ENCODE measurements at regions not wholly inside any gene's neighbourhood (a gene's known extent, or its start where the extent isn't known, plus 50 kb on each side); places are given as distances from the start of the nearest gene placed in this dataset.

DNA sequence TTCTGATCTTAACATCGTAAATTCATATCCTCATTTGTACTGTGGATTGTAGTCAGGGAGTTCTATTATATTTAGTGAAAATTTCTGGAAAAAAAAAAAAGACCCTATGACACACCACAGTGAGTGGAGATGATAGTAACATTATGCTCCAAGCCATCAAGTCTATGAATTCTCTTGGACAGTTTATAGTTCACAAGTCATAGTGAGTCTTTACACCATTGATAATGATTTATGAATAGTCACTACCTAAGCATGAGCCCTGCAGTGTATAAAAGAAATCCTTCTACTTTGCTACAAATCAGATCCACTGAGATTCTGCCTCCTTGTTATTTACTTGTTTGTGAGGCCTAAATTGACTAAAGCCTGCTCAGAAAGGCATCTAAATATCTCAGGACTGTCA is 772.2 kb upstream of the NOVA1 start:
- DNase-seq (ENCODE audit: low spot score): no peak

DNA sequence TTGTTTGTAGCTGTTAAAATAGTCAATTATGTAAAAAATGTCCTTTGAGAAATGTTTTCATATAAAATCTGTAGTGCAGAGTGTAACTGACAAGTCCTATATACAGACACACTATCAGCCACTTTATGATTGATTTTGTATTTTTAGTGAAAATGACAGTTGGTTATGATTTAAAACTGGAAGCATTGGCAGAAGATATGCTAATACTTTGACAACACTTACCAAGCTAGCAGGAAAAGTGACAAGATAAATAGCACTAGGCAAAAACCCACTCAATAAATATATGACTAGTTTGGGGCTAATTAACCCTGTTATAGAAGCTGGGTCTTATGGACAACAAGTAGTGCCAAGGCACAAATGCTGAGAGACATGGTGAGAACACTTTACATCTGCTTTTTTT is 772.9 kb upstream of the NOVA1 start:
- no peak for DNase-seq (ENCODE audit: low spot score)

DNA sequence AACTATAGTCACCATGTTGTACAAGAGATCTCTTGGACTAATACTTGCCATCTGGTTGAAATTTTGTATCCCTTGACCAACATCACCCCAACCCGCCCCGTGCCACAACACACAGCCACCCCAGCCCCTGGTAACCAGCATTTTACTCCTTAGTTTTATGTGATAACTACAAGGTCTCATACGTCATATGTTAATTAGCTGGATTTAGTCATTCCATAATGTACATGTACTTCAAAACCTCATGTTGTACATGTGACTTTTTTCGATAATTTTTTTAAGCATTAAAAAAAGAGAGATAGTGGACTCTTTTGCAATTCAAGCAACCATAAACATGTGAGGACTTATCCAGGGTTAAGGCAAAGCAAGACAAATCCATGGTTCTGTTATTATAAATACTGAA is 773.4 kb upstream of the NOVA1 start:
- no peak for DNase-seq (ENCODE audit: low spot score)

DNA sequence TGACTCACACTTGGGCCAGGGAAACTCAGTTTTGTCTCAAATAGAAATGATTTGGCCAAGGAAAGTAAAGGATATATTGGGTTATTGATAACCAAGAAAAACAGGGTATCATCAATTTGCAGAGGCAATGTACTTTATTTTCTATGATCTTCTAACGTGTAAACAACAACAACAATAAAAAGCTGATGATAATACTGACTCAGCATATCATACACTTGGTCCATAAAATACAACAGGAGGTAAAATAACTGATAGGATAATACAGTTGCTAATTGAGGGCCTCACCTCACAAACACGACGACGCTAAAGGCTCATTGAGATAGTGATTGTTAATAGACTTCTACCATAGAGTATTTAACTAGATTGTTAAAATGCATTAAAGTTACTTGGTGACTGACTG is 774.0 kb upstream of the NOVA1 start:
- DNase-seq (ENCODE audit: low spot score): no peak

DNA sequence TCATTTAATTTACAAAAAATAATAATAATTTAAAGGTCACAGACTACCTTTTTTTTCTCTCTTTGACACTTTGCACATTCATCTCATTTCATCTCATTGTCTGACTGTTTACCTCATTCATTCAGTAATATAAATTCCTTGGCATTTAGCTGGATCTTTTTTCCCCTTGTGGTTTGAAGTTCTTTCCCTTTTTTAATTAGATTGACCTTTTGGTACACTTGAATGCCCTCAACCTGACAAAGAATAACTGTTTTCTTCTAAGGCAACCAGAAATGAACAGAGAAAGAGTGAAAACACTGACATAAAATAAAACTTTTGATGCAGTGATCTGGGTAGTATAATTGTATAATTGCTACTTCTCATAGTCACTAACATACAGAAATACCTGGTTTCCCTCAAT is 774.9 kb upstream of the NOVA1 start:
- DNase-seq (ENCODE audit: low spot score): no peak

DNA sequence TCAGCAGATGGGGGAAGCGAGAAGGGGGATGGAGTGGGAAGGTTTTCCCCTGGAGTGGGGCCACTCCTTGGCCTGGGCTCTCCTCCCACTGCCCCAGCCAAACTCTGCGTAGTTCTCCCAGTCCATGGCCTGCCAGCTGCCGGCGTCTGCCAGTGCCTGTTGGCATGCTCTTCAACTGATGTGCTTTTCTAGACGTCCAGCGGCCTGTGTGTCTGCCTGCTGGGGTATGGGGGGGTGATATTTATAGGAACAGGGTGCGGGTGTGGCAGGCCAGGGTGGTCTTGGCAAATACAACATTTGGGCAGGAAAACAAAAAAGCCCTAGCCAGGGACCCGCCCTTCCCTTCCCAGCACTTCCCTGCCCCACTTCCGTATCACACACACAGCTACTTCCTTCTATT is 786.3 kb upstream of the NOVA1 start:
- DNase-seq (ENCODE audit: low spot score): no peak

DNA sequence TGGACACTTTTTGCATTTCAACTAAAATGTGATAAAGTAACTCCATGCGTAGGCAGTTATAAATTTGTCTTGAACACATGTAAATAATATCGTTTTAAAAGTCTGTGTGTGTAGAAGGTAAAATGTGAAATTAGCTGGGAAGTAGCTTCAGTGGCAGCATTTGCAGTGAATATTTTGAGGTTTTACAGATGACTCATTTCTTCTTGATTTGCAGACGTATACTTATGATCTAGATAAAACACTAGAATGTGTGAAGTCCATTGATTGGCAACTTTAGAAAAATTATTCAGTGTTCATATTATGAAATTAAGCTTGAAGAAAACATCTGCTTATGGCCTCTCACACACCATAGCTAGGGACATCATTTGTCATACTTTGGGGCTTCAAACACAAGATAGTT is 788.6 kb upstream of the NOVA1 start:
- no peak for DNase-seq (ENCODE audit: low spot score)

DNA sequence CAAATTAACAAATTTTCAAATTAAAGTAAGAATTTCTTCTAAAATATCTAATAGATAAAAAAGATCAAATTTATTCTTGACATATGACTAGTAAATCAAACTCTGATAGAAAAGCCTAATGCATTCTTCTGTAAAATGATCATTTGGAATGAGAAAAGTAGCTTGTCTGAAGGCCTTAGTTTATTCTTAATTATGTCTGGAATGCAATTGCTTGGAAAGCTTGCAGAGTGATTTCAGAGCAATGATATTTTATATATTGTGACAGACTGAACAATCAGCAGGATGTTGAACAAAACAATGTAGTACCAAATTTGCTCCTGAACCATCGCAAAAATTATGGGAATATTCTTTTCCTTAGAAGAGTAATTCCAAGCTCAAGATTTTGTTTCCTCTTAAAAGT is 789.6 kb upstream of the NOVA1 start:
- DNase-seq (ENCODE audit: low spot score): no peak

DNA sequence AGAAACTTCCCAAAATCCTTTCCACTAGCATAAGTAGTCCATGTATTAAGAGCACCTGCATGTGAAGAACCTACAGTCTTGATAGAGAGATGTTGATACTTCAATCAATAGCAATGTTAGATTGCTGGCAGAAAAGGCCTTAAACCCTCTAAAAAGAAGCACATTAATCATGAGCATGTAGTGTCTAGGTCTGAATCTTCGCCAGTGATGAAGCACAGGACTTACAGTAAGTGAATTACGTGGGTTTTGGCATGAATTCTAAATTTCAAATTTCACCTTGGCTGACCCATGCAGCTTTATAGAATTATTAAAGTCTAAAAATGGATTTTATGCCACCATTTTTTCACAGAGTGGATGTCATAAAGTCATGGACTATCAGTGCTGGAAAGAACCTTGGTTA is 791.6 kb upstream of the NOVA1 start:
- DNase-seq (ENCODE audit: low spot score): peak; percentile 1

DNA sequence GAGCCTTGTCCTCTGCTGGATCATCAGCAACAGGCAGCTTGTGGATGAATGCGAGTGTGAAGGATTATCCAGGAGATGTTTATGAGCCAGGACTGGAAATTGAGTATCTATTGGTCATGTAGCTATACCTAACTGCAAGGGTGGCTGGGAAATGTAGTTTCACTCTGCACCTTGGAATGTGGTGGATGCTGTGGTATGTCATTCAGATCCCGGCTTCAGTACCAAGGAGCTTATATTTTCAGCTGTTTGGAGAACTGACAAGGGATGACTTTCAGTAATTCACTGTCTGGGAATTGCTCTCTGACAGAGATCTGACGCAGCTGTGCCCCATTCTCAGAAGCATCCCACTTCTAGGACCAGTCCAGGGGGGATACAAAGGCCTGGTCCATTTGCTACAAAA is 792.3 kb upstream of the NOVA1 start:
- DNase-seq (ENCODE audit: low spot score): no peak

DNA sequence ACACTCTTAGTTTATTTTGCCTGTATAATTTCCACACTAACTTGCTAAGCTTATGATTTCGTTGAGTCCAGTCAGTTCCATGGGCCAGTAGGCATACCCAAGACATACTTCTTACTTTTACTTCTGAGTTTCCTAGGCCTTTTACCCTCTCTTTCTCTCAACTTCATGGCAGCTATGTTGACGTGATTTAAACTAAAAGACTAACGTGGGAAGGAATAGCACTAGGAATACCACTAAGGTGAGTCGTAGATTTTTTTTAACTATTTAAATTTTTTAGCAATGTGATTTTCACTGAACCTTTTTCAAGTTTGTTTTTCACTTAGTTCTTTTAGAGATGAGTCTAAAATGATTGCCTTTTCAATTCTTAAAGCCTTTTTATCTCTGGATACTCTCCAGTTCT is 793.5 kb upstream of the NOVA1 start:
- DNase-seq (ENCODE audit: low spot score): no peak

DNA sequence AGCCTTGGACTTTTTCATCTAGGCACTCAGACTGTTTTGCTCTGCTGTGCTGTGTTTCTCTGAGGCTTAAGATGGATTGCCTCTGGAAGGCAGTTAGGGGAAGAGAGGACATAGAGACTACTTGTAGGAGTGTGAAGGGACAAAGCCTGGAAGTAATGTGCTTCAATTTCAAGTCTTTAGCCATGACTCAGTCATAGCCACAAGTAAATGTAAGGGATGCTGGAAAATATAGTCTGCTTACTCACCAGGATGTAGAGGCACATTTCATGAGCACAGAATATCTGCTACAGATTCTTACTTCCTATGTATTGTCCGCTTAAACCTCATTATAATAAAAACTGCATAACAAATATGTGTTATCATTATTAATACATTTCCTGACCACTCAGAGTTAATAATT is 794.3 kb upstream of the NOVA1 start:
- DNase-seq (ENCODE audit: low spot score): no peak

DNA sequence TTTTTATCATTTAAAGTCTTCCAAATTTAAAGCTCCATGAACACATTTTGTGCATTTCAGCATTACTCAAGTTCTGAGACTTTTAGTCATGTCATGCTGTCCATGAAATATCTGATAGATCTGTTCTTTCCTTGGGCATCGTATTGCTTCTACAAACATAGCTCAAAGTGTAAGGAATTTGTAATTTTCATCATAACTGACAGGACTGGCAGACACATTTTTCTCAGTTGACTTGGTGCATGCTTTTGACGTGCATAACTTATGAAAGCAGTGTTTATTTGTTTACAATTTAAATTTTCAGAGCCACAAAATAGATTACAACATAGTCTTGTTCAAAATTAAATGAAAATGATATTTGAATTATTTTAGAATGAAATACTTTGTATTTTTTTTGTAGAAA is 812.1 kb upstream of the NOVA1 start:
- no peak for DNase-seq (ENCODE audit: low spot score)

DNA sequence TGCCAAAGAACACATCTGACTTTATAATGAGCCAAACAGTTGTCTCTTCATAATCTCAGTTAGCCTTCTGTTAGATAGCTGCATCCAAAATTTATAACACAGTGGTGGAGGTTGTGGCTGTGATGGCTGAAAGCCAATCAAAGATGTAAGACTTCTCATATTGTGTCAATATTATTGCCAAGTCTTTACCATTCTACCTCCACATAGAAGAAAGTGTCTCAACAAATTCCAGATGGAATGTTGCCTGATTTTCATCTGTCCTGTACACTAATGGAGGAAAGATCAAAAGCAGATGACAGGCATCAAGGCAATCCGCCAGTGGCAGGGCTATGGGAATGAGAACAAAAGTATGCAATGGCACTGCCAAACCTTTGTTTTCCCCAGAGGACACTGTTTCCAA is 813.1 kb upstream of the NOVA1 start:
- DNase-seq (ENCODE audit: low spot score): no peak

DNA sequence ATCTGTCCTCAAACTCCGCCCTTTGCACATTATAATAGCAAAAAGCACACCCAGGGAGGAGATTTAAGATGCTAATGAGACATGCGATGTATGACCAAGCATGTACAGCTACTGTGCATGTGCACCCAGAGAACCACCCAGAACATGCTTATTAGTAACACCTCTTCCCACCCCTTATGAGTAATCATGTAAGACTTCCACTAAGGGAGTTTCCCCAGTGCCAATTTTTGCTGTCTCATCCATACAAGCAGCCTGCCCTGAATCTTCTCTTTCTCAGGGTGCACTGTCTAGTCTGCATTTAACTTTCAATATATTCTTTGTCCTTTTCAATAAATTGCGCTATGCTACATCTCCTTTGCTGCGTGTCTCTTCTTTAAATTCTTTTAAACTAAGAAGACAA is 830.0 kb upstream of the NOVA1 start:
- DNase-seq (ENCODE audit: low spot score): no peak

DNA sequence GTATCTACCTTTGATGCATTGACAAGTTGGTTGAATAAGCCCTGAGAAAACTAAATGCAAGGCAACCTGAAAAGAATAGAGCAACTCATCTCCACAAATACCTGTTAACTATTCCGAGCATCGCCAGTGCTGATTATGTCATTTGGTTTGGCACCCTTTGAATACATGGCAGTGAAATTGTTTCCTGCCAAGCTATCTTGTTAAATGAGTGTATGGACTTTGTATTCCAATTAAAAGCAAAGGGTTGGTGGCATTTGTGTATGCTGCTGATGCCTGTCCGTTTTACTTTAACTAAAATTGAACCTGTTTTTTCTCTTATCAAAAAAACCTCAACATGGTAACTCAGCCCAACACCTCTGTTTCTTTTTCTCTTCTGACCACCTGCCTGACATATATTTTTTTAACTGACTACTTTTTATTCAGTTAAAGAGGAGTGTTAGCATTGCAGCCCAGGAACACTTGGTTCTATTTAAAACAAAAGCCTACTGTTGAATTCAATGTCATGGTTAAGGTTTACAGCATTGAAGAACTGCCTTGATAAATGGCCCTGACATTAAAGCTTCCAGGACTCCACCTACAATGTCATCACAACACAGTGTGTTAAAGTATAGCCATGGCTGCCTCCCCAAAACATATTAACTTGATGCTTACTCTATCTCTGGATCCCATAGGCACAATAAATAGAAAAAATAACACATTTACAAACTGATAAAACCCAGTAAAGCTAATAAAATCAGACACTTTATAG is 838.3 kb upstream of the NOVA1 start:
- no peak for DNase-seq (ENCODE audit: low spot score)

DNA sequence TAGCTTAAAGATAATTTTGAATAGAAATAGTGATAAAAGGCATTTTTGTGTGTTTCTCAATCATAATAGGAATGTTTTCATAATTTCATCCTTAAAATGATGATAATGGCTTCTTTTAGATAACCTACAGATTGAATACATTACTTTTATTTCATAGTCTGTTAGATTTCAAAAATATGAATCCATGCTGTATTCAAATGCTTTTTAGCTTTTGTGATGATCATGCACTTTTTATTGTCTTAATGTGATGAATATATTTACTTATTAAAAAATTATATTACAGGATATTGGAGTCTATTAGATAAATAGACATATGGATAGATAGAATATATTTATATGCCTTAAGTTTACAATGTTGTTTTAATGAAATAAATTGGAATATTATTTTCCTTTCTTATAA is 886.8 kb upstream of the NOVA1 start:
- DNase-seq (ENCODE audit: low spot score): no peak

DNA sequence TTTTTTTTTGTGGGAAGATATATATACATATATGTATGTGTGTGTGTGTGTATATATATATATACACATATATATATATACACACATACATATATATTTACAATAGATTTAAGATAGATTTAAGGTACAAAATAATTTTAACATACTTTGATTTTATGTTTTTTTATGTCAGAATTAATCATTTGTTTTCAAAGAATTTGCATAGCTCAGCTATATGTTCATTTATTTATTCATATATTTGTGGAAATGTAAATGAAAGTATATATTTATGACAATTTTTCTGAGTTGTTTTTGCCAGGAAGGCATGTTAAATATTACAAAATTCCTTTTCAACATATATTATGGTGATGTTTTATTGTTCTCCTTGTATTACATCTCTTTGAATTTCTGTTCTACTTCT is 887.4 kb upstream of the NOVA1 start:
- DNase-seq (ENCODE audit: low spot score): no peak

DNA sequence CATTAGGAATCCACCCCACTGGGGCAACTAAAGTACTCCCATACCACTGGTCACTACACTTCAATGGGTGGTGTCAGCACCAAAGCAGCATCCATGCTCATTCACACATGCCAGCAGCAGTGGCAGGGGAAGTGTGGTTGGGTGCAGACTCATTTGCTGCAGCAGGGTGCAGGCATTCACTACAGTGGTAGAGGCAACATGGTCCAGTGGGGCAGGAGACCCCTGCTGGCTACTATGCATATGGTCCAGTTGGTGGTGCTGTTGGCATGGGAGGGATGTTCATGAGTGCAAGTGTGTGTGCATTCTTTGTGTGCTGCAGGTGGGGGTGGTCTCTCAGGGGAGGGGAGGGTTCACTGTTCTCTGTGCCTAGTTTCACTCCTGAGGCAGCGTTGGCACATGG is 908.4 kb upstream of the NOVA1 start:
- no peak for DNase-seq (ENCODE audit: low spot score)

DNA sequence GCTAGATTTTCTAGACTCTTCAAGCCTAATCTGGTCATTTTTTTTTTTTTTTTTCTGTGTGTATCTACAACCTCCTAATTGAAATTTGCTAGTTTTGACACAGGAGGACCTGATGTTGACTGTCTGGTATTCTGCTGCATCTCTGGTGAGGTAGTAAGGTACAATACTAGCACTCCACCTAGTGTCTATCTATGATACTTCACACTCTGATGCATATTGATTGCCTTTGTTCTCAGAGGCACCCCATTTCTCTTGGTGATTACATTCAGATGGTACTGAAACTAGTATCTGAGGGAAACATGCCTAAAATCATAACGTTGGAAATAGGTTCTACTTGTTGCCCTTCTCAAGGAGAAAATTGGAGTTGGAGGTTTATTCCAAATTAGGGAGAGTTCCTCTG is 930.5 kb upstream of the NOVA1 start:
- peak; percentile 69 for DNase-seq (ENCODE audit: low spot score)

DNA sequence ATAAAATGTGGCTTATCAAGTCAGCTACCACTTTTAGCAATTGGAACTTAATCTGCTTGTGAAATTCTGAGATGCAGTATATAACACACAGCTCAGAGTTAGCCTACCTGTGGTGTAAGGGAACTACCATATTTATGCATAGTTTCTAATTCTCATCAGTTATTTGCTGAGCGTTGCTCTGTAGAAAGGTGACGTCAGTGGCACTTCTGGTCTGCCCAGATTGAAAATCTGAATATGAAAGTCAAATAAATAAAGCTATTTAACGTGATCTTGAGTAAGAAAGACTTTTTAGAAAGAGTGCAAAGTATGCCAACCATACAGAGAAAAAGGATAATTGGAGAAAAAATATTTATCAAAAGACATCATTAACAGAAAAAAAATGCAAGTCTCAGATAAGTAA is 938.9 kb upstream of the NOVA1 start:
- no peak for DNase-seq (ENCODE audit: low spot score)

DNA sequence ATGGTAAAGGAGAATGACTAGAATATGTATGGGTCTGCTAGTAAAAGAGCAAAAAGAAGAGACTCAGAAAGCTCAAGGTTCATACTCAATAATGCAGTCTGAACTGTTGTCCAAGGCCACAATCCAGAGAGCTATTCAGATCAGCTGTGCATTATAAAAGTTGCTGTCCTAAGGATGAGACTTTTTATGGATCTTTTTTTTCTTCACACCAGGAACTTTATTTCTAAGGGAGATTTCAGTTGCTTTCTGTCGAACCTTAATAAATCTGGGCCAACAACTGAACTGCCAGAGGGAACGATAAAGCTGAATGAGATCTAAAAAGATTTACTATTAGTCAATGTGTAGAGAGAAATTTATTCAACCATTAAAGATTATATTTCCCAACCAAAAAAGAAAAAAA is 948.3 kb upstream of the NOVA1 start:
- DNase-seq (ENCODE audit: low spot score): no peak

DNA sequence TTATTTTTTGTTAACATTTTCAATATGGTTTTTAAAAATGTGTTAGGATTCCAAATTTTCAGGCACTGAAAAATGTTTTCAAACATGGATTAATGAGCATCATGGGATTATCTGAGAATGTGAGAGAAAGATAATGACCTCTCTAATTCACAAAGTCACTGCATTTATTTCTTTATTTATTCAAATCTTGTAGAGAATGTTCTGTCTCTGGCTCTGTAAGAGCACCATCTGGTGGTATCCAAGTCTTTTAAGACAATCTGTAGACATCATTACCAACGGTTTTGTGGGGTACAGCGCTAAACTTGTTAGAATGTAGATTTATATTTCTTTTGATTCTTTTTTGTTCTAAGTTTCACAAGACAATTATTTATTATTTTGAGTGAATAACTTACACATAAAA is 956.0 kb upstream of the NOVA1 start:
- no peak for DNase-seq (ENCODE audit: low spot score)

DNA sequence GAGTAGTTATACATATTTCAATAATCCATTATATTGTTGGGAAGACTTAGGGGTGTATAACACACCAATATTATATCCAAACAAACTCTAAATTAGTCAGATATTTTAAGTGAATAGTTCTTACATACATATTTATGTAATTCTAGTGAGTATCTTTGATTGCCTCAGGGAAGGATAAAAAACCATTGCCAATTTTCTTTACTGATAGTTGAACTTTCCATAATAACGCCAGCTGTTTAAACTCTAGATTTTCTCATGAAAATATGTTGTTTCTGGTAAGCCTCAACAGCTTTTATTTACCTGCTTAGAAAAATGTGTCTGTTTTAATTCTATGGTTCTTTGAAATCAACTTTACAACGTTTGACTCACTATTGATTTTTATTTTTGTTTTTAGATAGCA is 959.6 kb upstream of the NOVA1 start:
- DNase-seq (ENCODE audit: low spot score): no peak
